Brain microvascular endothelial cell (primary cell): ENCODE measurements at regions not wholly inside any gene's neighbourhood (a gene's known extent, or its start where the extent isn't known, plus 50 kb on each side); places are given as distances from the start of the nearest gene placed in this dataset.

ENCODE experiments used
- DNase-seq: peaks from one replicate; pipeline ENCODE4 v3.0.0-alpha.2; 2020
- H3K27ac ChIP-seq: fragments of 250-450 bp; sonication (Bioruptor Pico); 2 replicates; pipeline ENCODE4 v1.5.1; 2020; ENCODE audit warnings: mild to moderate bottlenecking, moderate library complexity
- H3K27me3 ChIP-seq: fragments of 250-450 bp; sonication (Bioruptor Pico); replicated peaks from 2 replicates; pipeline ENCODE4 v1.5.1; 2020; ENCODE audit warnings: mild to moderate bottlenecking
- H3K36me3 ChIP-seq: fragments of 250-450 bp; sonication (Bioruptor Pico); replicated peaks from 2 replicates; pipeline ENCODE4 v1.5.1; 2020; ENCODE audit warnings: mild to moderate bottlenecking
- H3K4me3 ChIP-seq: 2 replicates; pipeline ENCODE4 v1.5.1; 2011; ENCODE audit warnings: low read depth, mild to moderate bottlenecking, control low read depth, low read length, moderate library complexity
- CTCF ChIP-seq: IDR thresholded peaks from 2 replicates; pipeline ENCODE4 v1.5.1; 2011; ENCODE audit warnings: low read depth, mild to moderate bottlenecking, moderate library complexity, low read length, control low read depth, inconsistent platforms; ENCODE audit errors: missing control alignments
- in situ Hi-C: cut with HindIII; loops from 2 replicates; pipeline ENCODE4 v1.10.0; 2017; ENCODE audit warnings: low sequenced_read_pairs, low pct_ligation_motif_present

DNA sequence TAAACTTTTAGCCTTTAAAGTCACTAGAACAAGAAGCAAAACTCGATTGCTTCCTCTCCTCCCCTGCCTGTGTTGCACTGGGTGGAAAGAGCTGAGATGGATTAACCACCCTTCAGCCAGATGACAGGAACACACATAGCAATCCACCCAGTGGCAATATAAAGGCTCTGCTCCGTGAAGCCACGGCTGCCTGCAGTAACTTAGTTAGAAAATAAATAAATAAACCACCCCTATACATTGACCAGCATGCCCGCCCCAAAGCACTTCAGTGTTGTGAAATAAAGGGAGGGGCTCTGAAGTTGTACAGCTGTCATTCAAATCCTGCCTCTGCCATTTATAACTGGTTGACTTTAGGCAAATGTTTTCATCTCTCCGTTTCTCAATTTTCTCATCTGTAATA is 217.1 kb upstream of the LDB2 start:
- DNase-seq: no peak
- Histone ChIP-seq H3K4me3 (no peak overlapping the region), H3K27ac (no peak overlapping the region), H3K27me3 (no peaks in the 10 kb centered on the region), H3K36me3 (no peaks in the 10 kb centered on the region)
- in situ Hi-C loops: no loop called here
- no peak for TF ChIP-seq CTCF

DNA sequence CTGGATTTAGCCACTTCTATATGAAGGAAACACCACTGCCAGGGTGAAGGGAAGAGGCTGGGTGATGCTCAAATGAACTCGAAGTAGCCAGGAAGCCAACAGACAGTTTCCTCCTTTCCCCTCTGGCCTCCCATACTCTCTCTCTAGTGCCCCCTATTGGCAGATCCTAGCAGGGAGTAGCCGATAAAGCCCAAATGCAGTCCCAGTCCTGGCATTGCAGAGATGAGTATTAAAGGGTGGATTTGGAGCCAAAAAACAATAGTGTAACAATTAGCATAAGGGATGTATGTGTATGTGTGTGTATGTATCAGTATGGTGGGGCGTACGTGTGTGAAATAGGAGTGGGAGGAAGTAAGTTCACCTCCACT is 213.8 kb upstream of the LDB2 start:
- TF ChIP-seq CTCF: peak; percentile 63
- Histone ChIP-seq H3K27ac (no peak overlapping the region), H3K27me3 (no peaks in the 10 kb centered on the region), H3K36me3 (no peaks in the 10 kb centered on the region), H3K4me3 (no peak overlapping the region)
- DNase-seq: no peak
- in situ Hi-C loops: no loop called here

DNA sequence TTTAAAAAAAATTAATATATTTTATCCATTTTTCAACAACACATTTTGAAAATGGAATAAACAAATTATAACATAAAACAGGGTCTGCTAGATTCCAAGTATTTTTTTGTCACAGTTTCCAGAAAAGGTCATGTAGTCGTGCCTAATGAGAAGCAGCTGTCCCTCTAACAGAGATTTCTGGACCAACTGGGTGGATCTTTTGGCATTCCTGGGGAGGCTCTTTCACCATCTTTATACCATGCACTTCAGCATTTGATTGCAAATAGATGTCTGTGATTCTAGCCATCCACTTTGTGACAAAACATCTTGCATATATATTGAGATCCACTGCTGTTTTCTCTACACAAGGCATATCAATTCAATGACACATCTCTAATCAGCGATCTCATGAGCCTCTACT is 210.7 kb upstream of the LDB2 start:
- TF ChIP-seq CTCF: no peak
- no peaks in the 10 kb centered on the region for H3K27me3 ChIP-seq
- in situ Hi-C loops: no loop called here
- DNase-seq: no peak
- H3K27ac ChIP-seq: no peak overlapping the region
- H3K36me3 ChIP-seq: no peaks in the 10 kb centered on the region
- H3K4me3 ChIP-seq: no peak overlapping the region

DNA sequence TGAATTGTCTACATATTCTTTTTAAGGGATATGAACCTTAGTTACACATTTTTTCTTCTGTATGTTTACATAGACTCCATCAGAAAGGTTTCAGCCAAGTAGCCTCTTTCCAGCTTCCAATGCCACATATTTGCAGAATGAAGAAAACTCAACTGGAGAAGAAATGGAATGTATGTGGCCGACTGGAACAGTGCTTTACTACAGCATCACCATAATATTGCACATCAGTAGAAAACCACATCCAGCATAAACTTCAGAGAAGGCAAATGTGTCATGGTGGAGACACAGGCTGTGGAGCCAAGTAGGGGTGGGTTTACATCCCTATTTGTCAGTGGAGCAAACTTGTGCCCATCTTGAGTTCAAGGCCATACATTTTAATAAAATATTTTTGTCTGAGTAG is 204.8 kb upstream of the LDB2 start:
- Histone ChIP-seq H3K36me3 (no peaks in the 10 kb centered on the region), H3K4me3 (no peak overlapping the region), H3K27ac (no peak overlapping the region), H3K27me3 (no peaks in the 10 kb centered on the region)
- in situ Hi-C loops: no loop called here
- TF ChIP-seq CTCF: no peak
- peak; percentile 64 for DNase-seq

DNA sequence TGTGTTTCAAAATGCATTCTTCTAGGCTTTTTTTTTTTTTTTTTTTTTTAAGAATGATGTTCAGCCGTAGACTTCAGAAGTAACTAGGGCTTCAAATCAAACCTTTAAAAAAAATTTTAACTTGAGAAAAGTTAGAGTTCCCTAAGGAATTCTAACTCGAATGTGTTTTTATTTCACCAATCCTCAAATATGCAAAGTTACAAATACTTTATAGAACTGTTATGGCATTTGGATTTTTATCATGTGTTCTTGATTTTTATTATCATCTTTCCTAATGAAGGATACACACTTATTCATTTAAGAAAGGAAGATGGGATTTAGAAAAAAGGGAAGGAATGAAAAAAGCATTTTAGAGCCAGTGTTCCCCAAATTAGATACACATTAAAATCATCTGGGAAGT is 200.6 kb upstream of the LDB2 start:
- DNase-seq: no peak
- Histone ChIP-seq H3K4me3 (no peak overlapping the region), H3K36me3 (no peaks in the 10 kb centered on the region), H3K27me3 (no peaks in the 10 kb centered on the region), H3K27ac (no peak overlapping the region)
- no peak for TF ChIP-seq CTCF
- in situ Hi-C loops: no loop called here

DNA sequence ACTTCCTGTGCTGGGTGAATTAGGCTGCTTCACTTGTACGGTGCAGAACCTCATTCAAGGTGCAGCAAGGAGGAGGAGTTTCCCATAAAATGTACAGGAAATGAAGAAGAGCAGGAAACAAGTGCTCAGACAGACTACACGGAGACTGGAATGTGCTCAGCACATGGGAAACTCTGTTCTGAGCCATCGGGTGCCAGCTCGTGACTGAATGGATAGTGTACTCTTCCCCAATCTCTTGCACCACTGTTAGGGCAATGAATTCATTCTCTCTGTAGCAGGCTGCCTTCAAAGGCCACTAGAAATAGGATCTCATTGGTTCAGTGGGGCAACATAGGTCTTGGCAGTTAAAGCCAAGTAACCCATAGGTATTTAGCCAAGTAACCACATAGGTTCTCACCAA is 200.0 kb upstream of the LDB2 start:
- Histone ChIP-seq H3K27me3 (no peaks in the 10 kb centered on the region), H3K36me3 (no peaks in the 10 kb centered on the region), H3K4me3 (no peak overlapping the region), H3K27ac (no peak overlapping the region)
- no peak for TF ChIP-seq CTCF
- DNase-seq: no peak
- in situ Hi-C loops: no loop called here
